Glutamatergic neuron (in vitro differentiated cells): ENCODE measurements at regions not wholly inside any gene's neighbourhood (a gene's known extent, or its start where the extent isn't known, plus 50 kb on each side); places are given as distances from the start of the nearest gene placed in this dataset.
"Not testable (repeated sequence)": the region's sequence is repeated elsewhere in the genome, so short reads cannot be mapped to it uniquely, and the experiment has no call there.

Experiments
- DNase-seq: peaks from one replicate; pipeline ENCODE4 v3.0.0; 2022
- H3K27ac Mint-ChIP-seq: one replicate; pipeline ENCODE4 v1.8.0; 2020; ENCODE audit warnings: mild to moderate bottlenecking, mixed read lengths, inconsistent platforms; ENCODE audit not compliant: unreplicated experiment
- H3K27me3 Mint-ChIP-seq: one replicate; pipeline ENCODE4 v1.8.0; 2020; ENCODE audit warnings: mild to moderate bottlenecking, moderate library complexity, mixed read lengths, inconsistent platforms; ENCODE audit not compliant: unreplicated experiment
- H3K36me3 Mint-ChIP-seq: one replicate; pipeline ENCODE4 v1.8.0; 2020; ENCODE audit warnings: mild to moderate bottlenecking, mixed read lengths, inconsistent platforms; ENCODE audit not compliant: unreplicated experiment
- H3K4me1 Mint-ChIP-seq: one replicate; pipeline ENCODE4 v1.8.0; 2020; ENCODE audit warnings: mild to moderate bottlenecking, low read depth, mixed read lengths, inconsistent platforms; ENCODE audit not compliant: unreplicated experiment
- H3K4me3 Mint-ChIP-seq: one replicate; pipeline ENCODE4 v1.8.0; 2020; ENCODE audit warnings: mild to moderate bottlenecking, mixed read lengths, inconsistent platforms; ENCODE audit not compliant: unreplicated experiment
- H3K9me3 Mint-ChIP-seq: one replicate; pipeline ENCODE4 v1.8.0; 2020; ENCODE audit warnings: mild to moderate bottlenecking, moderate library complexity, mixed read lengths, inconsistent platforms; ENCODE audit not compliant: unreplicated experiment
- CTCF ChIP-seq: fragments of 200-600 bp; sonication (generic); IDR thresholded peaks from one replicate; pipeline ENCODE4 v1.5.0; 2021; ENCODE audit not compliant: partially characterized antibody, unreplicated experiment

GRCh38 chr16:73400951-73401350 is 353.0 kb upstream of the ZFHX3 start:
- no peak overlapping the region for H3K27ac Mint-ChIP-seq
- peaks cover 46% of the 10 kb centered on the region for H3K4me1 Mint-ChIP-seq
- no peak for TF ChIP-seq CTCF
- peaks cover 5% of the 10 kb centered on the region for H3K27me3 Mint-ChIP-seq
- peaks cover 8% of the 10 kb centered on the region for H3K9me3 Mint-ChIP-seq
- peaks cover 6% of the 10 kb centered on the region for H3K36me3 Mint-ChIP-seq
- no peak overlapping the region for H3K4me3 Mint-ChIP-seq
- DNase-seq = no peak

GRCh38 chr16:73399997-73400396 is 352.1 kb upstream of the ZFHX3 start:
- H3K4me3 Mint-ChIP-seq = no peak overlapping the region
- H3K27ac Mint-ChIP-seq = no peak overlapping the region
- H3K27me3 Mint-ChIP-seq = peaks cover 5% of the 10 kb centered on the region
- TF ChIP-seq CTCF = no peak
- H3K9me3 Mint-ChIP-seq = peaks cover 8% of the 10 kb centered on the region
- peaks cover 42% of the 10 kb centered on the region for H3K4me1 Mint-ChIP-seq
- no peak for DNase-seq
- peaks cover 6% of the 10 kb centered on the region for H3K36me3 Mint-ChIP-seq

- Mint-ChIP-seq H3K27ac (no peak overlapping the region), H3K9me3 (peaks cover 6% of the 10 kb centered on the region), H3K4me1 (peaks cover 37% of the 10 kb centered on the region), H3K36me3 (peaks cover 6% of the 10 kb centered on the region), H3K4me3 (no peak overlapping the region), H3K27me3 (peaks cover 5% of the 10 kb centered on the region)
- no peak for DNase-seq
- TF ChIP-seq CTCF = no peak
Observed at GRCh38 chr16:73399486-73399885, 351.6 kb upstream of the ZFHX3 start.

- DNase-seq, H3K9me3 Mint-ChIP-seq, H3K36me3 Mint-ChIP-seq, H3K27me3 Mint-ChIP-seq, H3K27ac Mint-ChIP-seq, H3K4me3 Mint-ChIP-seq: not testable (repeated sequence)
- peaks cover 34% of the 10 kb centered on the region for H3K4me1 Mint-ChIP-seq
Observed at GRCh38 chr16:73398604-73399003, 350.7 kb upstream of the ZFHX3 start.

DNA sequence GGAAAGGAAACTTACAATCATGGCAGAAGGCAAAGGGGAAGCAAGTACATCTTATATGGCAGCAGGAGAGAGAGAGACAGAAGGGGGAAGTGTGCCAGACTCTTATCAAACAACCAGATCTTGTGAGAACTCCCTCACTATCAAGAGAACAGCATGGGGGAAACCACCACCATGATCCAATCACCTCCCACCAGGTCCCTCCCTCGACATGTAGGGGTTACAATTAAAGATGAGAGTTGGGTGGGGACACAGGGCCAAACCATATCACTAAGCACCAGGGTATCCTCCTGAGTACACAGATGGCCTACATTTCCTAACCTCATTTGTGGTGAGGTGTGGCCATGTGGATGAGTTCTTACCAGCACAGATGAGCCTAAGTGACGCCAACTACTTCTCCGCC is 348.6 kb upstream of the ZFHX3 start:
- peaks cover 4% of the 10 kb centered on the region for H3K9me3 Mint-ChIP-seq
- TF ChIP-seq CTCF = no peak
- H3K36me3 Mint-ChIP-seq = peaks cover 6% of the 10 kb centered on the region
- H3K27me3 Mint-ChIP-seq = peaks cover 2% of the 10 kb centered on the region
- peak overlapping the region; percentile 11 for H3K27ac Mint-ChIP-seq
- no peak for DNase-seq
- no peak overlapping the region for H3K4me3 Mint-ChIP-seq
- peaks cover 23% of the 10 kb centered on the region for H3K4me1 Mint-ChIP-seq

GRCh38 chr16:73390936-73391335 is 343.0 kb upstream of the ZFHX3 start:
- Mint-ChIP-seq H3K9me3 (no peaks in the 10 kb centered on the region), H3K27me3 (peaks cover 2% of the 10 kb centered on the region), H3K4me3 (no peak overlapping the region), H3K36me3 (no peaks in the 10 kb centered on the region), H3K27ac (no peak overlapping the region), H3K4me1 (no peaks in the 10 kb centered on the region)
- no peak for DNase-seq
- no peak for TF ChIP-seq CTCF
